GM19239 (cell line): ENCODE measurements at regions not wholly inside any gene's neighbourhood (a gene's known extent, or its start where the extent isn't known, plus 50 kb on each side); places are given as distances from the start of the nearest gene placed in this dataset.

ENCODE experiments used
- DNase-seq: peaks from one replicate; pipeline ENCODE4 v3.0.0; 2011; ENCODE audit warnings: low spot score; ENCODE audit not compliant: insufficient read length
- FAIRE-seq: peaks from 2 replicates; lab custom pipeline; 2011; peaks lifted over from hg19 to GRCh38; lab: Jason Lieb, UNC

- no peak for DNase-seq
- FAIRE-seq, result no peak
These were observed 51.4 kb upstream of the TMEM72 start for GRCh38 chr10:44859546-44860285.

- FAIRE-seq (no peak), DNase-seq (no peak)
These were observed 50.1 kb upstream of the TMEM72 start for GRCh38 chr10:44860811-44861736.
